Thoracic aorta (tissue), 2 donors: ENCODE measurements at regions not wholly inside any gene's neighbourhood (a gene's known extent, or its start where the extent isn't known, plus 50 kb on each side); places are given as distances from the start of the nearest gene placed in this dataset.

ENCODE experiments used
- ATAC-seq: fragments of 150-250 bp; one replicate; pipeline ENCODE4 v1.8.0; 2017; ENCODE audit warnings: low read depth; ENCODE audit not compliant: insufficient number of reproducible peaks, low FRiP score
- DNase-seq: peaks from one replicate; pipeline ENCODE4 v3.0.0-alpha.2; 2020; ENCODE audit warnings: low spot score
- H3K27ac ChIP-seq, 2 donors: fragments of 200-600 bp; sonication (generic); 1 replicate in 1 of 2; 2 replicates in 1 of 2; pipeline ENCODE4 v1.5.1; 2016; ENCODE audit warnings: mild to moderate bottlenecking in 2 of 2, moderate library complexity in 2 of 2
- H3K27me3 ChIP-seq: fragments of 200-600 bp; sonication (generic); replicated peaks from 2 replicates; pipeline ENCODE4 v1.6.0; 2016; ENCODE audit warnings: mild to moderate bottlenecking; ENCODE audit not compliant: insufficient read depth
- H3K36me3 ChIP-seq: fragments of 200-600 bp; sonication (generic); one replicate; pipeline ENCODE4 v1.5.1; 2016
- H3K4me1 ChIP-seq, 2 donors: fragments of 200-600 bp; sonication (generic); 1 replicate in 1 of 2; 2 replicates in 1 of 2; pipeline versions ENCODE4 v1.5.1 to v1.6.0; 2016; ENCODE audit warnings: low read depth in 2 of 2, mild to moderate bottlenecking in 1 of 2; ENCODE audit not compliant: control insufficient read depth in 1 of 2
- H3K4me3 ChIP-seq: fragments of 200-600 bp; sonication (generic); 2 replicates; pipeline ENCODE4 v1.5.1; 2016; ENCODE audit warnings: mild to moderate bottlenecking
- H3K9me3 ChIP-seq: fragments of 200-600 bp; sonication (generic); 2 replicates; pipeline ENCODE4 v1.5.1; 2016
- CTCF ChIP-seq: fragments of 200-600 bp; sonication (generic); IDR thresholded peaks from one replicate; pipeline ENCODE4 v1.5.1; 2019; ENCODE audit warnings: antibody characterized with exemption

- TF ChIP-seq CTCF, result no peak
- no peak for ATAC-seq
Measured at GRCh38 chr9:78668148-78668832, 371.4 kb downstream of the PSAT1 start.

GRCh38 chr9:78669591-78669990 is 372.7 kb downstream of the PSAT1 start:
- ATAC-seq, result no peak
- Histone ChIP-seq H3K4me3 (no peak overlapping the region), H3K27ac (no peak overlapping the region), H3K36me3 (no peaks in the 10 kb centered on the region), H3K4me1 (no peaks in the 10 kb centered on the region), H3K9me3 (no peaks in the 10 kb centered on the region), H3K27me3 (no peaks in the 10 kb centered on the region)
- TF ChIP-seq CTCF, result no peak
- DNase-seq, result no peak

More at GRCh38 chr9:78668148-78668832, 371.4 kb downstream of the PSAT1 start:
- no peaks in the 10 kb centered on the region for H3K27me3 ChIP-seq
- no peaks in the 10 kb centered on the region for H3K36me3 ChIP-seq
- H3K27ac ChIP-seq, result no peak overlapping the region
- no peaks in the 10 kb centered on the region for H3K4me1 ChIP-seq
- no peak for DNase-seq
- no peaks in the 10 kb centered on the region for H3K9me3 ChIP-seq
- H3K4me3 ChIP-seq, result no peak overlapping the region

GRCh38 chr9:78671785-78672184 is 374.9 kb downstream of the PSAT1 start:
- Histone ChIP-seq H3K9me3 (no peaks in the 10 kb centered on the region), H3K4me1 (no peaks in the 10 kb centered on the region), H3K27me3 (no peaks in the 10 kb centered on the region), H3K36me3 (no peaks in the 10 kb centered on the region), H3K27ac (no peak overlapping the region), H3K4me3 (no peak overlapping the region)
- ATAC-seq (no peak), DNase-seq (no peak)
- TF ChIP-seq CTCF, result no peak

DNA sequence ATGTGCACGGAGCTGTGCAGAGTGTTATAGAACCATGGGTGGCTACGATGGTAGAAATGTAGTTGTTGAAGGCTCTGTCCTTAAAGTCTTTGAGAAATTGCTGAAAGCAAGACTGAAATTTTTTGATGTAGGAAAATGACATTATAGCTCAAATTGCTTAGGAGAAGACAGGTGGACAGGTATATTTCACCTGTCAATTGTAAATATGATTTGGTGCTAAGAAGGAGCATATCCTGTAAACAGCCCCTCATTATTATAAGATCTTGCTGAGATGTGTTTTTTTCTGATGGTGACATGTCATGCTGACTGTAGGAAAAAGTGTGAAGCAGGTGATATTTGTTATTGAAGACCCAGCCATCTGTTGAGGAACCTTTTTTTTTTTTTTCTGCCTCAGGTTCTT is 377.9 kb downstream of the PSAT1 start:
- ATAC-seq (no peak), DNase-seq (no peak)
- Histone ChIP-seq H3K27me3 (no peaks in the 10 kb centered on the region), H3K9me3 (no peaks in the 10 kb centered on the region), H3K27ac (no peak overlapping the region), H3K4me1 (no peaks in the 10 kb centered on the region), H3K36me3 (no peaks in the 10 kb centered on the region), H3K4me3 (no peak overlapping the region)
- TF ChIP-seq CTCF, result no peak

GRCh38 chr9:78676009-78676408 is 379.1 kb downstream of the PSAT1 start:
- H3K9me3 ChIP-seq, result no peaks in the 10 kb centered on the region
- no peak overlapping the region for H3K27ac ChIP-seq
- H3K4me3 ChIP-seq, result no peak overlapping the region
- H3K27me3 ChIP-seq, result no peaks in the 10 kb centered on the region
- DNase-seq, result no peak
- no peaks in the 10 kb centered on the region for H3K36me3 ChIP-seq
- no peak for TF ChIP-seq CTCF
- ATAC-seq, result no peak
- no peaks in the 10 kb centered on the region for H3K4me1 ChIP-seq
